ENCODE measurements at regions not wholly inside any gene's neighbourhood (a gene's known extent, or its start where the extent isn't known, plus 50 kb on each side); places are given as distances from the start of the nearest gene placed in this dataset.

DNA sequence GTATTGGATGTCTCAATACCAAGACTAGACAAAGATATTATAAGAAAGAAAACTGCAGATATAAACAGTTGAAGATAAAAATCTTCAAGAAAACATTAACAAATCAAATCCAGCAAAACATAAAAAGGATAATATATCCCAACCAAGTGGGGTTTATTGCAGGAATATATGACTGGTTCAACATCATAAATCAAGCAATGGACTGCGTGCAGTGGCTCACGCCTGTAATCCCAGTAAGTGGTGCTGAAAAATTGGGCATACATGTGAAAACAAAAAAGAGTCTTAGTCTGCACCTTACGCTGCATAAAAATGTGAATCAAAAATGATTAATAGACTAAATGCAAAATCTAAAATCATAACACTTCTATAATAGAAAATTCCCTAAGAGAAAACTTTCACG lies 112.9 kb upstream of the PDE4B start:
- H3K27ac ChIP-seq (ENCODE audit: low read depth, low read length): no peak overlapping the region
- H3K4me1 ChIP-seq (ENCODE audit: control insufficient read depth, insufficient read depth, low read length): no peaks in the 10 kb centered on the region
- H3K9ac ChIP-seq (ENCODE audit: low read length): no peak overlapping the region
- no peaks in the 10 kb centered on the region for H3K36me3 ChIP-seq (ENCODE audit: control insufficient read depth, insufficient read depth, low read length)
- H3K27me3 ChIP-seq (ENCODE audit: control insufficient read depth, insufficient read depth, low read length): no peaks in the 10 kb centered on the region
- no peaks in the 10 kb centered on the region for H3K9me3 ChIP-seq (ENCODE audit: control insufficient read depth, insufficient read depth, low read depth, low read length)
- H3K4me3 ChIP-seq (ENCODE audit: low read depth, low read length): no peak overlapping the region

DNA sequence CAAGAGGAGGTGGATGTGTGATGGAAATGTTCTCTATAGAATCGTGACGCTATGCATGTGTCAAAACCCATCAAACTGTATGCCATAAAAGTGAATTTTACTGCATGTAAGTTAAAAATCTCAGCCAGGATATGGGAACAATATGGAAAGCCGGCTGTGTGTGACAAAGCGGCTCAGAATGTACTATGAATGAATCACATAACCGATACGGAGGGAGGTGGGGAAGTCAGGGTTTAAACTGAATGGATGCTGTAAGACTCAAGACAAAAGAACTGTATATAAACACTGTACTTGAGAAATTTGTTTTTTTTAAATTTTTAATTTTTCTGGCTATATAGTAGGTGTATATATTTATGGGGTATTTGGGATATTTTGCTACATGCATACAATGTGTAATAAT lies 111.6 kb upstream of the PDE4B start:
- H3K36me3 ChIP-seq (ENCODE audit: control insufficient read depth, insufficient read depth, low read length): no peaks in the 10 kb centered on the region
- H3K27ac ChIP-seq (ENCODE audit: low read depth, low read length): no peak overlapping the region
- no peak overlapping the region for H3K4me3 ChIP-seq (ENCODE audit: low read depth, low read length)
- H3K9me3 ChIP-seq (ENCODE audit: control insufficient read depth, insufficient read depth, low read depth, low read length): peaks cover 8% of the 10 kb centered on the region
- no peak overlapping the region for H3K9ac ChIP-seq (ENCODE audit: low read length)
- H3K27me3 ChIP-seq (ENCODE audit: control insufficient read depth, insufficient read depth, low read length): no peaks in the 10 kb centered on the region
- no peaks in the 10 kb centered on the region for H3K4me1 ChIP-seq (ENCODE audit: control insufficient read depth, insufficient read depth, low read length)

- no peak overlapping the region for H3K4me3 ChIP-seq (ENCODE audit: low read depth, low read length)
- no peaks in the 10 kb centered on the region for H3K36me3 ChIP-seq (ENCODE audit: control insufficient read depth, insufficient read depth, low read length)
- peaks cover 16% of the 10 kb centered on the region for H3K9me3 ChIP-seq (ENCODE audit: control insufficient read depth, insufficient read depth, low read depth, low read length)
- no peaks in the 10 kb centered on the region for H3K27me3 ChIP-seq (ENCODE audit: control insufficient read depth, insufficient read depth, low read length)
- no peak overlapping the region for H3K9ac ChIP-seq (ENCODE audit: low read length)
- no peak overlapping the region for H3K27ac ChIP-seq (ENCODE audit: low read depth, low read length)
- peaks cover 6% of the 10 kb centered on the region; the same call in 1 of the 2 replicates for H3K4me1 ChIP-seq (ENCODE audit: control insufficient read depth, insufficient read depth, low read length)
Measured at GRCh38 chr1:65687428-65688214, 105.1 kb upstream of the PDE4B start.

DNA sequence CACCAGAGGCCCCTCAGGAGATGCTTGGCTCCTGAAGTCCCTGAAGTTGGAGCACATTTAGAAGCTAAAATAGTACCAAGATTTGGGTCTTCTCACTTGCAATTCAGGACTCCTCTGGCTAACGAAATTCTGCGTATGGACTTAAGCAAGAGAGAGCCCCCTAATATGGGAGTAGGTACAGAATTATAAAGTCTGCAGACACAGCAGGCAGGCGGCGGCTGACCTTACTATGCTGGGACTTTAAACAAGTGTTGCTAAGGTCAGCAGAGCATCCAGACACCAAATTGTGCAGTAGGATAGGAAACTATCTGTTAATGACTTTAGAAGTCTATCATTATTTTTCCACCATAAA lies 104.5 kb upstream of the PDE4B start:
- Histone ChIP-seq H3K27me3 (ENCODE audit: control insufficient read depth, insufficient read depth, low read length) (no peaks in the 10 kb centered on the region), H3K27ac (ENCODE audit: low read depth, low read length) (no peak overlapping the region), H3K4me1 (ENCODE audit: control insufficient read depth, insufficient read depth, low read length) (peaks cover 6% of the 10 kb centered on the region; the same call in 1 of the 2 replicates), H3K9me3 (ENCODE audit: control insufficient read depth, insufficient read depth, low read depth, low read length) (peaks cover 16% of the 10 kb centered on the region), H3K4me3 (ENCODE audit: low read depth, low read length) (no peak overlapping the region), H3K9ac (ENCODE audit: low read length) (no peak overlapping the region), H3K36me3 (ENCODE audit: control insufficient read depth, insufficient read depth, low read length) (no peaks in the 10 kb centered on the region)

DNA sequence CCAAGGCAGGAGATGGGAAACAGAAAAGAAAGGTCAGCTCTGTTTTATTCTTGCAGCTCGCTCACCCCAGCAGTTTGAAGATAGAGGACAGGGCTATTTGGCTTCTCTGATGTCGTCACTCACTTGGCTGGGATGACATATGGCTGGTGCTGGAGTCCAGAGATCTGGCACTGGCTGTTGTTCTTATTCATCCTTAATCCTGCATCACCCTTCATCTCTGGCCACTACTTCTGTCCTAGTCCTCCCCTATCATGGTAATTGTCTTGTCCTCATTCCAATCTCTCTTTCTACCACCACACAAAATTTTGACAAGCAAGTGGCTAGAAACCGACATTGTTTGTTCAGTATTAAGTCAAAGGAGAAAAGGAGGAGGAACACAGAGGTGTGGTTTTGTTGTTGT lies 103.8 kb upstream of the PDE4B start:
- H3K27ac ChIP-seq (ENCODE audit: low read depth, low read length): no peak overlapping the region
- H3K36me3 ChIP-seq (ENCODE audit: control insufficient read depth, insufficient read depth, low read length): no peaks in the 10 kb centered on the region
- no peaks in the 10 kb centered on the region for H3K27me3 ChIP-seq (ENCODE audit: control insufficient read depth, insufficient read depth, low read length)
- no peak overlapping the region for H3K9ac ChIP-seq (ENCODE audit: low read length)
- H3K9me3 ChIP-seq (ENCODE audit: control insufficient read depth, insufficient read depth, low read depth, low read length): peaks cover 16% of the 10 kb centered on the region
- peaks cover 6% of the 10 kb centered on the region; the same call in 1 of the 2 replicates for H3K4me1 ChIP-seq (ENCODE audit: control insufficient read depth, insufficient read depth, low read length)
- no peak overlapping the region for H3K4me3 ChIP-seq (ENCODE audit: low read depth, low read length)

- Histone ChIP-seq H3K27me3 (ENCODE audit: control insufficient read depth, insufficient read depth, low read length) (no peaks in the 10 kb centered on the region), H3K4me1 (ENCODE audit: control insufficient read depth, insufficient read depth, low read length) (peaks cover 6% of the 10 kb centered on the region; the same call in 1 of the 2 replicates), H3K36me3 (ENCODE audit: control insufficient read depth, insufficient read depth, low read length) (no peaks in the 10 kb centered on the region), H3K4me3 (ENCODE audit: low read depth, low read length) (no peak overlapping the region), H3K9ac (ENCODE audit: low read length) (no peak overlapping the region), H3K27ac (ENCODE audit: low read depth, low read length) (no peak overlapping the region), H3K9me3 (ENCODE audit: control insufficient read depth, insufficient read depth, low read depth, low read length) (peaks cover 5% of the 10 kb centered on the region; the same call in 1 of the 2 replicates)
Measured at GRCh38 chr1:65691152-65691900, 101.4 kb upstream of the PDE4B start.

DNA sequence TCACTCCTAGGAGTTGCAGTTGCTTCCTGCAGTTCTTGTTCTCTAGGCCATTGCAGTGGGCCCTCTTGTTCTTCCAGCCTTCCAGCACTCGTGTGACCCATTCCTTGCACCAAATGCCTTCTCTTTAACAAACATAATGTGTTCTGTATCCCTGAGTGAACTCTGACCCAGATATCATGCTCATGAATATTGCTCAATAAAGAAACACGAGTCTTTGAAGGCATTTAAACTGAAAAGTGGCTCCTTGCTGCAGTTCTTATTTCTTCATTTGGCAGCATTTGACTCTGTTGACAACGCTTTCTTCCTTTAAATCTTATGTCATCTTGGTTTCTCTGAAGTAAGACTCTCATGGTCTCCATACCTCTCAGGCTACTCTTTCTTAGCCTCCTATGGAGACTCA lies 100.7 kb upstream of the PDE4B start:
- no peaks in the 10 kb centered on the region for H3K36me3 ChIP-seq (ENCODE audit: control insufficient read depth, insufficient read depth, low read length)
- H3K27me3 ChIP-seq (ENCODE audit: control insufficient read depth, insufficient read depth, low read length): no peaks in the 10 kb centered on the region
- no peak overlapping the region for H3K27ac ChIP-seq (ENCODE audit: low read depth, low read length)
- peaks cover 6% of the 10 kb centered on the region; the same call in 1 of the 2 replicates for H3K4me1 ChIP-seq (ENCODE audit: control insufficient read depth, insufficient read depth, low read length)
- no peak overlapping the region for H3K9ac ChIP-seq (ENCODE audit: low read length)
- H3K4me3 ChIP-seq (ENCODE audit: low read depth, low read length): no peak overlapping the region
- H3K9me3 ChIP-seq (ENCODE audit: control insufficient read depth, insufficient read depth, low read depth, low read length): no peaks in the 10 kb centered on the region

GRCh38 chr1:65694126-65694525 lies 98.6 kb upstream of the PDE4B start:
- no peak overlapping the region for H3K27ac ChIP-seq (ENCODE audit: low read depth, low read length)
- H3K9ac ChIP-seq (ENCODE audit: low read length): no peak overlapping the region
- H3K36me3 ChIP-seq (ENCODE audit: control insufficient read depth, insufficient read depth, low read length): no peaks in the 10 kb centered on the region
- H3K9me3 ChIP-seq (ENCODE audit: control insufficient read depth, insufficient read depth, low read depth, low read length): no peaks in the 10 kb centered on the region
- H3K4me1 ChIP-seq (ENCODE audit: control insufficient read depth, insufficient read depth, low read length): peaks cover 3% of the 10 kb centered on the region; the same call in 1 of the 2 replicates
- H3K4me3 ChIP-seq (ENCODE audit: low read depth, low read length): no peak overlapping the region
- H3K27me3 ChIP-seq (ENCODE audit: control insufficient read depth, insufficient read depth, low read length): no peaks in the 10 kb centered on the region

DNA sequence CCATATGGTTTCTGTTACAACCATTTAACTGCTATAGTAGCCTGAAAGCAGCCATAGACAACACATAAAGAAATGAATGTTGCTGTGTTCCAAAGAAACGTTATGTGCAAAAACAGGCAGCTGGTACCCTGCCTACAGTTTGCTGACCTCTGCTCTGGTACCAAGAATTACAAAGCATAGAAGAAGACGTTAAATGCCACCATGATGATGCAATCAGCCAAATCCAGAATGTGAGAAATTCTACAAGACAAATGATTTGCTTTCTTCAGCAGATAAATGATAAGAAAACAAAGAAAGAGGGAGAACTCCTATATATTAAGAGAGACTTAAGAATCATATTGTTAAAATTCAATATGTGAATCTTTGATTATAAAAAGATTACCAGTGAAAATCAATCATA lies 97.8 kb upstream of the PDE4B start:
- Histone ChIP-seq H3K27me3 (ENCODE audit: control insufficient read depth, insufficient read depth, low read length) (no peaks in the 10 kb centered on the region), H3K9ac (ENCODE audit: low read length) (no peak overlapping the region), H3K9me3 (ENCODE audit: control insufficient read depth, insufficient read depth, low read depth, low read length) (no peaks in the 10 kb centered on the region), H3K4me3 (ENCODE audit: low read depth, low read length) (no peak overlapping the region), H3K27ac (ENCODE audit: low read depth, low read length) (no peak overlapping the region), H3K36me3 (ENCODE audit: control insufficient read depth, insufficient read depth, low read length) (no peaks in the 10 kb centered on the region), H3K4me1 (ENCODE audit: control insufficient read depth, insufficient read depth, low read length) (peaks cover 3% of the 10 kb centered on the region; the same call in 1 of the 2 replicates)

- Histone ChIP-seq H3K9me3 (ENCODE audit: control insufficient read depth, insufficient read depth, low read depth, low read length) (no peaks in the 10 kb centered on the region), H3K9ac (ENCODE audit: low read length) (no peak overlapping the region), H3K27ac (ENCODE audit: low read depth, low read length) (no peak overlapping the region), H3K36me3 (ENCODE audit: control insufficient read depth, insufficient read depth, low read length) (no peaks in the 10 kb centered on the region), H3K4me3 (ENCODE audit: low read depth, low read length) (no peak overlapping the region), H3K27me3 (ENCODE audit: control insufficient read depth, insufficient read depth, low read length) (no peaks in the 10 kb centered on the region), H3K4me1 (ENCODE audit: control insufficient read depth, insufficient read depth, low read length) (no peaks in the 10 kb centered on the region)
Measured at GRCh38 chr1:65698590-65698989, 94.1 kb upstream of the PDE4B start.

GRCh38 chr1:65703853-65704252 lies 88.8 kb upstream of the PDE4B start:
- Histone ChIP-seq H3K36me3 (ENCODE audit: control insufficient read depth, insufficient read depth, low read length) (no peaks in the 10 kb centered on the region), H3K27me3 (ENCODE audit: control insufficient read depth, insufficient read depth, low read length) (no peaks in the 10 kb centered on the region), H3K9me3 (ENCODE audit: control insufficient read depth, insufficient read depth, low read depth, low read length) (no peaks in the 10 kb centered on the region), H3K27ac (ENCODE audit: low read depth, low read length) (no peak overlapping the region), H3K9ac (ENCODE audit: low read length) (no peak overlapping the region), H3K4me1 (ENCODE audit: control insufficient read depth, insufficient read depth, low read length) (no peaks in the 10 kb centered on the region), H3K4me3 (ENCODE audit: low read depth, low read length) (no peak overlapping the region)
